ENCODE measurements at regions not wholly inside any gene's neighbourhood (a gene's known extent, or its start where the extent isn't known, plus 50 kb on each side); places are given as distances from the start of the nearest gene placed in this dataset.

DNA sequence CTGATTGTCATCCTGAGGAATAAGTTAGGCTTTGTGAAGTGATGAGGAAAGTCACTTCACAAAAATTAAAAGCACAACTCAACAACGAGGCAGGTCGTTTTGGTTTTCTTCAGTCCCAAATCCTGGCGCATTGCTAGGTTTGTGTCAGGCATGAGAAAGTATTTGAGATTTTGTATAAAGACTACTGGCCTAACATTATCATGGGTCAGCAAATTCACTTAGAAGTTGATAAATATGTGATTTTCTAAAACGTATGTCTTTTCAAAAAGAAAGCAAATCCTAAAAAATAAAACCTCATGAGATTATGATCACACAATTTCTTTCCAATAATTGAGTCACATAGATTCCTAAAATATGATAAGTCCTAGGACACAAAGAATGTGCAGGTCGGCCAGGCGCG is 395.8 kb upstream of the RORA start:
- Histone ChIP-seq H4K20me1 (ENCODE audit: insufficient read depth) (no peaks in the 10 kb centered on the region), H3K79me2 (ENCODE audit: insufficient read depth) (no peaks in the 10 kb centered on the region), H3K27ac (no peak overlapping the region), H3K4me3 (no peak overlapping the region), H3K4me1 (ENCODE audit: insufficient read depth) (no peaks in the 10 kb centered on the region), H2AFZ (no peak overlapping the region), H3F3A (ENCODE audit: insufficient read depth) (no peaks in the 10 kb centered on the region), H3K36me3 (ENCODE audit: low read depth) (no peaks in the 10 kb centered on the region), H3K27me3 (replicated peaks; ENCODE audit: insufficient read depth) (no peaks in the 10 kb centered on the region), H3K9me2 (ENCODE audit: insufficient read depth) (no peaks in the 10 kb centered on the region), H3K9me3 (ENCODE audit: low read depth) (no peaks in the 10 kb centered on the region), H3K9ac (no peak overlapping the region), H3K4me2 (ENCODE audit: unreplicated experiment) (no peak overlapping the region)
- TF ChIP-seq EZH2phosphoT487 (IDR thresholded peaks at IDR 0.05; ENCODE audit: insufficient read depth, low read depth) (no peak), EZH2 (IDR thresholded peaks at IDR 0.05; ENCODE audit: insufficient read depth, poor library complexity, severe bottlenecking) (no peak)
- no peak for DNase-seq
- in situ Hi-C loops (cut with MboI) = no loop called here
- WGBS, 2 experiments (ENCODE audit: low coverage in 1 of 2, low lambda C conversion rate in 2 of 2, missing lambda C conversion rate in 2 of 2) = 82% methylated on average over 7 of the region's 7 CpGs

- Histone ChIP-seq H3K36me3 (ENCODE audit: low read depth) (no peaks in the 10 kb centered on the region), H4K20me1 (ENCODE audit: insufficient read depth) (no peaks in the 10 kb centered on the region), H3K9me2 (ENCODE audit: insufficient read depth) (no peaks in the 10 kb centered on the region), H2AFZ (no peak overlapping the region), H3F3A (ENCODE audit: insufficient read depth) (no peaks in the 10 kb centered on the region), H3K9ac (no peak overlapping the region), H3K27ac (no peak overlapping the region), H3K27me3 (replicated peaks; ENCODE audit: insufficient read depth) (no peaks in the 10 kb centered on the region), H3K4me2 (ENCODE audit: unreplicated experiment) (no peak overlapping the region), H3K4me1 (ENCODE audit: insufficient read depth) (no peaks in the 10 kb centered on the region), H3K9me3 (ENCODE audit: low read depth) (no peaks in the 10 kb centered on the region), H3K79me2 (ENCODE audit: insufficient read depth) (no peaks in the 10 kb centered on the region), H3K4me3 (no peak overlapping the region)
- in situ Hi-C loops (cut with MboI) = no loop called here
- WGBS, 2 experiments (ENCODE audit: low coverage in 1 of 2, low lambda C conversion rate in 2 of 2, missing lambda C conversion rate in 2 of 2) = 53 to 61% methylated on average over 15 of the region's 15 CpGs
- TF ChIP-seq EZH2 (IDR thresholded peaks at IDR 0.05; ENCODE audit: insufficient read depth, poor library complexity, severe bottlenecking) = no peak
- no peak for TF ChIP-seq EZH2phosphoT487 (IDR thresholded peaks at IDR 0.05; ENCODE audit: insufficient read depth, low read depth)
- no peak for DNase-seq
Measured at GRCh38 chr15:61623746-61624145, 394.6 kb upstream of the RORA start.

GRCh38 chr15:61621865-61622264 is 392.8 kb upstream of the RORA start:
- Histone ChIP-seq H3K9ac (no peak overlapping the region), H3K27ac (no peak overlapping the region), H3K36me3 (ENCODE audit: low read depth) (no peaks in the 10 kb centered on the region), H3F3A (ENCODE audit: insufficient read depth) (no peaks in the 10 kb centered on the region), H3K79me2 (ENCODE audit: insufficient read depth) (no peaks in the 10 kb centered on the region), H3K4me1 (ENCODE audit: insufficient read depth) (no peaks in the 10 kb centered on the region), H3K4me2 (ENCODE audit: unreplicated experiment) (no peak overlapping the region), H3K27me3 (replicated peaks; ENCODE audit: insufficient read depth) (no peaks in the 10 kb centered on the region), H3K4me3 (no peak overlapping the region), H4K20me1 (ENCODE audit: insufficient read depth) (no peaks in the 10 kb centered on the region), H2AFZ (no peak overlapping the region), H3K9me3 (ENCODE audit: low read depth) (no peaks in the 10 kb centered on the region), H3K9me2 (ENCODE audit: insufficient read depth) (no peaks in the 10 kb centered on the region)
- no peak for DNase-seq
- in situ Hi-C loops (cut with MboI) = no loop called here
- TF ChIP-seq EZH2phosphoT487 (IDR thresholded peaks at IDR 0.05; ENCODE audit: insufficient read depth, low read depth) (no peak), EZH2 (IDR thresholded peaks at IDR 0.05; ENCODE audit: insufficient read depth, poor library complexity, severe bottlenecking) (no peak)
- WGBS, 2 experiments (ENCODE audit: low coverage in 1 of 2, low lambda C conversion rate in 2 of 2, missing lambda C conversion rate in 2 of 2) = 56 to 65% methylated on average over 2 of the region's 2 CpGs

- H2AFZ ChIP-seq = no peak overlapping the region
- TF ChIP-seq EZH2 (IDR thresholded peaks at IDR 0.05; ENCODE audit: insufficient read depth, poor library complexity, severe bottlenecking) (no peak), EZH2phosphoT487 (IDR thresholded peaks at IDR 0.05; ENCODE audit: insufficient read depth, low read depth) (no peak)
- no peak overlapping the region for H3K9ac ChIP-seq
- H3K79me2 ChIP-seq (ENCODE audit: insufficient read depth) = no peaks in the 10 kb centered on the region
- H3F3A ChIP-seq (ENCODE audit: insufficient read depth) = no peaks in the 10 kb centered on the region
- H3K27ac ChIP-seq = no peak overlapping the region
- no peaks in the 10 kb centered on the region for H3K4me1 ChIP-seq (ENCODE audit: insufficient read depth)
- 0% methylated on average over 2 of the region's 2 CpGs for WGBS, 2 experiments (ENCODE audit: low coverage in 1 of 2, low lambda C conversion rate in 2 of 2, missing lambda C conversion rate in 2 of 2)
- DNase-seq = peak; percentile 5
- no peaks in the 10 kb centered on the region for H3K9me3 ChIP-seq (ENCODE audit: low read depth)
- H3K4me3 ChIP-seq = no peak overlapping the region
- no peaks in the 10 kb centered on the region for H4K20me1 ChIP-seq (ENCODE audit: insufficient read depth)
- H3K4me2 ChIP-seq (ENCODE audit: unreplicated experiment) = no peak overlapping the region
- H3K9me2 ChIP-seq (ENCODE audit: insufficient read depth) = no peaks in the 10 kb centered on the region
- in situ Hi-C loops (cut with MboI) = no loop called here
- H3K27me3 ChIP-seq (replicated peaks; ENCODE audit: insufficient read depth) = no peaks in the 10 kb centered on the region
- no peaks in the 10 kb centered on the region for H3K36me3 ChIP-seq (ENCODE audit: low read depth)
Measured at GRCh38 chr15:61621146-61621545, 392.0 kb upstream of the RORA start.

DNA sequence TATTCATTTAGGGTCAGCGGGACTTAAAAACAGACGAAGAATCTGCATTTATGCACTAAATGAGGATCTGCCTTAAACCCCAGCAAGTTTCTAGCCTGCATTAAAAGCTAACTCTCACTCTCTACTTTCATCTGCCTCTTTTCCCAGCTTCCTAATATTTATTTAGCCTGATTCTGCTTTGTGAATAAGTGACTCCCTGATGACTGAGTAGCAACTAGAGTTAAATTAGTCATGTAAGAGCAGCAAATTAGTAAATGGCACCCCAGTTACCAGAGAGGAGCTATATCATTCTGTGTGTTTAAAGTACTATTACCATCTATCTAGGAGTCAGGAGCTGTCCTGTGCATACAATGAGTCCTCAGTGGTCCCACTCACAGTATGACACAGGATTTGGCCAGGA is 391.0 kb upstream of the RORA start:
- H3K9me3 ChIP-seq (ENCODE audit: low read depth) = no peaks in the 10 kb centered on the region
- in situ Hi-C loops (cut with MboI) = no loop called here

More for the DNA sequence above, 391.0 kb upstream of the RORA start:
- Histone ChIP-seq H3F3A (ENCODE audit: insufficient read depth) (no peaks in the 10 kb centered on the region), H3K79me2 (ENCODE audit: insufficient read depth) (no peaks in the 10 kb centered on the region), H3K27me3 (replicated peaks; ENCODE audit: insufficient read depth) (no peaks in the 10 kb centered on the region), H3K4me1 (ENCODE audit: insufficient read depth) (no peaks in the 10 kb centered on the region), H3K9ac (no peak overlapping the region), H3K36me3 (ENCODE audit: low read depth) (no peaks in the 10 kb centered on the region), H3K9me2 (ENCODE audit: insufficient read depth) (no peaks in the 10 kb centered on the region), H4K20me1 (ENCODE audit: insufficient read depth) (no peaks in the 10 kb centered on the region), H2AFZ (no peak overlapping the region), H3K27ac (no peak overlapping the region), H3K4me3 (no peak overlapping the region), H3K4me2 (ENCODE audit: unreplicated experiment) (no peak overlapping the region)
- 22 to 40% methylated on average over 2 of the region's 2 CpGs for WGBS, 2 experiments (ENCODE audit: low coverage in 1 of 2, low lambda C conversion rate in 2 of 2, missing lambda C conversion rate in 2 of 2)
- DNase-seq = no peak
- TF ChIP-seq EZH2phosphoT487 (IDR thresholded peaks at IDR 0.05; ENCODE audit: insufficient read depth, low read depth) = no peak
- no peak for TF ChIP-seq EZH2 (IDR thresholded peaks at IDR 0.05; ENCODE audit: insufficient read depth, poor library complexity, severe bottlenecking)
